Kasumi-1 (cell line): ENCODE measurements at regions not wholly inside any gene's neighbourhood (a gene's known extent, or its start where the extent isn't known, plus 50 kb on each side); places are given as distances from the start of the nearest gene placed in this dataset.
"Not testable (repeated sequence)": the region's sequence is repeated elsewhere in the genome, so short reads cannot be mapped to it uniquely, and the experiment has no call there.

Source experiments
- DNase-seq, 2 experiments: peaks; one replicate each; lab custom pipeline; 2025; lab: John Stamatoyannopoulos, UW

GRCh38 chr11:57047610-57048009 is 58.9 kb downstream of the OR5AK2 start:
- DNase-seq: no peak

DNA sequence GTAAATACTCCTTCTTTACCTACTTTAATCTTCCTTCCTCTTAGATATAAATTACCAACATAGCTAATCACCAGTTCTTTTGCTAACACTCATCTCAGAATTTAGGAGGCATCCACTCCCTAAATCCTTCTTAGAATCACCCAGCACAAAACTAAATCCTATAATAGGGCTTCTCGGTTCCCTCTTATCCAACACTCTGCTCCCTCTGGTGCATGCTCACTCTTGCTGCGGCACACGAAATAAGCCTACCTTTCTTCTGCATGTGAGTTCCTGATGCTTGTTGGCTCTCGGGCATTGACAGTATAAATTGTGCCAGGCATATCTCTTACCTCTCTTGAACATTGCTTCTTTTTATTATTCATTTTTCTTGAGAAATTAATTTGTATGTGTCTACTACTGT is 61.0 kb downstream of the OR5AK2 start:
- no peak for DNase-seq

DNA sequence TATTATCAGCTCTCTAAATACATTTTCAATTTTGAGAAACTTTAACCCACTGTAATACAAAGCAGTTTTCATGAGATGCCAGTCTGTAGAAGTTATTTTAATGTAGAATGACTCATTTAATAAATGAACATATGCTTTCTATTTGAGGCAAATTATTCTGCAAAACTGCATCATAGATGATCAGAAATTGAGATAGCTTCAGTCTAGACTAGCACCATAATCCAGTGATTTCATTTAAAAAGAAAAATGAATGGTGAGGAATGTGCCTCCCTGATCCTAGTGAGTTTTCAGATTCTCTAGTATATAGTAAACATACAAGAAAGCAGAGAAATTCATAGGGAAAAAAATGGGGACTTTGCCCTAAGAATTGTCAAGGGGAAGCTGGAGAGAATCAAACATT is 66.1 kb downstream of the OR5AK2 start:
- DNase-seq: no peak

DNA sequence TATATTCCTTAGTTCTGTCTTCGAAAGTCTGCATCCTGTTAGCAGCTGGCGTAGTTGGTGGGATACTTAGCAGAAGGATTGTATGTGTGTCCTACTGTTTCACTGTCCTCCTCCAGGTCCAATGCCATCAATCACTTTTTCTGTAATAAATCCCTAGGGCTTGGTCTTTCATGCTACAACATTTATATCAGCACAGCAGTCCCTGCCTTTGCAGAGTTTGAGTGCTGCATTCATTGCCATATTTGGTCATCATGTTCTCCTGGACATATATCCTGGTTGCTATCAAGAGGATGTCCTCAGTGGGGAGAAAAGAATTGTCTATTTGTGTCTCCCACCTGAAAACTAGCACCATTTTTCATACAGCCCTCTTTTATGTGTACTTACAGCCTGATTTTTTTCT is 67.0 kb downstream of the OR5AK2 start:
- DNase-seq: no peak

- DNase-seq: no peak
Measured at GRCh38 chr11:57056735-57057134, 68.0 kb downstream of the OR5AK2 start.

GRCh38 chr11:57057561-57057960 is 68.8 kb downstream of the OR5AK2 start:
- no peak for DNase-seq

GRCh38 chr11:57062957-57063356 is 74.2 kb downstream of the OR5AK2 start:
- not testable (repeated sequence) for DNase-seq

- DNase-seq: no peak
Measured at GRCh38 chr11:57069942-57070341, 81.2 kb downstream of the OR5AK2 start.

- no peak for DNase-seq
Measured at GRCh38 chr11:57071829-57072228, 83.1 kb downstream of the OR5AK2 start.

- DNase-seq: no peak
Measured at GRCh38 chr11:57072640-57073039, 83.9 kb downstream of the OR5AK2 start.

- DNase-seq: no peak
Measured at GRCh38 chr11:57073128-57073527, 84.4 kb downstream of the OR5AK2 start.

DNA sequence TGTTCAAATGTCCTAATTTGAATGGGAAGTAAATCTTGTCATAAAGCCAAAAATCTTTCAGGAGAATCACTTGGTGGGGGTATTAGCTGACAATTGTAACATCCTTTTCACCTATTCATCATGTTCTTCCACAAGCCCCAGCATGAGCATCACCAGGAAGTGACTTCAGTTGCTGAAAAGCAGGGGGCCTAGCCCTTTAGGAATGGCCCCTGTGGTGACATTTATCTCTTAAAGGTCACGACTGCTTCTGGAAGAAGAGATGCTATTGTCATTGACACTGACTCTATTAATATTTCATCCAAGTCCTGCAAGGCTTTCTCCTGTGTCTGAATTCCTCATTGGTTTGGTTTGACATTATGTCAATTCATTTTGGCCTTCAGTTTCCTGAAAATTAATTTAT is 92.6 kb downstream of the OR5AK2 start:
- no peak for DNase-seq

GRCh38 chr11:57082125-57082524 is 93.4 kb downstream of the OR5AK2 start:
- peak in 1 of 2 experiments; percentile 11 for DNase-seq

DNA sequence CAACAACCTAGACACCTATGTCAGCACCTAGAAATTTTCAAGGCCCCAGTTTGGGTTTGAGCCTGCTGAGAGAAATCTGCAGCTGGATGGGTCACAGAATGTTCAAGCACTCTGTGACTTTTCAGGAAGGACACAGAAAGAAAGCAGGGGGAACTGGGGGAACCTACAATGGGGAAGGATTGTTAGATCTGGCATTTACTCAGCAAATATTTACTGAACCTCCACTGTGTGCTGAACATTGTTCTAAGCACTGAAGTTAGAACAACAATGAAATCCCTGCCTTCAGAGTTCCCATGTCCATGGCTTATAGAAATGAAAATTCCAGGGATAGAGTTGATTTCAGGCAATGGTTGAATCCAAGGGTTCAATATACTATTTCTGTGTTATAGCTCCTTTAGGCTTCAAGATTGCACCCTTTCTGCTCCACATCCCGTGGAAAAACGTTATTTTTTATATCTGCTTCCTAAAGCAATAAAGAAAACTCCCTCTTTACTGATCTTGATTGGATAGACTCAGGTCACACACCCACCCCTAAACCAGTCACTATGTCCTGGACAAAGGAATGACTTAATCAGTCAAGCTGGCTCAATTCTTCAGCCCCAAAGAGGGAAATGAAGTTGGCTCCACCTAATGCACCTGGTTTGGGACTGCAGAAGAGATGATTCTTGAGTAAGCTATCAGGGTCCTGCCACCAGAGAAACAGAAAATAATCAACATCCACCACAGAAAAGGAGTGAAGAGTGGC is 95.1 kb downstream of the OR5AK2 start:
- no peak for DNase-seq

- no peak for DNase-seq
Measured at GRCh38 chr11:57085611-57086010, 96.1 kb upstream of the LRRC55 start.

DNA sequence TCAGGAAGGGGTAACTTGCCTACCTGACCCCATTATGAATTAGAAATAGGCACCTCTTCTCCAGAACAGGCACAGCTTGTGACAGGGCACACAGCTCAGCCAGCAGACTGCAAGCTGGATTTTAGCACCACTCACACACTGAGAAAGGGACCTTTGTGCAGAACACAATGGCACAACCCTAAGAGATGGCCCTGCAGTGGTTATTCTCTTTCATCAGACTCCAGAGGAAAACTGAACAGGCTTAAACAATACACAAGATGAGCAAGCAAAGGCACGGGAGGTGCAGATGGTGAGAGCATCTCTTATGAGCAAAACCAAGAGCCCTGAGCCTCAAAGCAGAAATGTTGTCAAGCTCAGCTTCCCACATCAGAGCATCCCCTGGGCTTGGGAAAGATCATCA is 93.8 kb upstream of the LRRC55 start:
- DNase-seq: no peak

- DNase-seq: no peak
Measured at GRCh38 chr11:57092028-57092698, 89.6 kb upstream of the LRRC55 start.

- no peak for DNase-seq
Measured at GRCh38 chr11:57094181-57094935, 87.4 kb upstream of the LRRC55 start.

DNA sequence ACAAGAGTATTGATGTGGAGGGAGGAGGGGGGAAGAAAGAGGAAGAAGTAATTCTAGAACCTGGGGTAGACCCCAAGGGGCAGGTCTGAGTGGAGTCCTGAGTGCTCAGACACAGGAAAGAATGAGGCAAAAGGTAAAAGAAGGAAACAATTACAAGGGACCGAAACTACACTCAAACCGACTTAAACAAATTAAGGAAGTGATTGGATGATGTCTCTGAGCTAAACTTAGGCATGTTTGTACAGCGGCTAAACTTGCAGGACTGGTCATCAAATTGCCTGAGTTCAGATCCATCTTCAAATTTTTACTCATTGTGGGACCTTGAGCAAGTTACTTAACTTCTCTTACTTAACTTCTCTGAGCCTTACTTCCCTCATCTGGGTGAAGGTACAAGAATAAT is 86.3 kb upstream of the LRRC55 start:
- DNase-seq: no peak

GRCh38 chr11:57095896-57096295 is 85.9 kb upstream of the LRRC55 start:
- no peak for DNase-seq

DNA sequence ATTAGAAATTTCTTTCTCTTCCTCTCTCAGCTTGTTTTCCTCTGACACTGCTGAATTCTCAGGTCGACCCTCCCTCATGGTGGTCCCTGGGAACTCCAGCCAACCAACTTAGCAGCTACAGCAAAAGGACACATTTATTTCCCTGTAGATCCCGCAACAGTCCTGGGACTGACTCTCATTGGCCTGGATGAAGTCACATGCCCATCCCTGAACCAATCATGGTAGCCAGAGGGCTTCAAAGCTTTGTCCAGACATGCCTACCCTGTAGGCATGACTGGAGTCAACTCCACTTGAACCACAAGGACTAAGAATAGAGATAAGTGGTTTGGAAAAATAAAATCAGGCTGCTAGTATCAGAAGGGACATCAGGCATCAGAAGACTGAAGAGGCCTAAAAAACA is 84.6 kb upstream of the LRRC55 start:
- DNase-seq: no peak

- DNase-seq: no peak
Measured at GRCh38 chr11:57098191-57098590, 83.6 kb upstream of the LRRC55 start.
